Keratinocyte (primary cell): ENCODE measurements at regions not wholly inside any gene's neighbourhood (a gene's known extent, or its start where the extent isn't known, plus 50 kb on each side); places are given as distances from the start of the nearest gene placed in this dataset.

Experiments
- EZH2 ChIP-seq: IDR thresholded peaks from one replicate; pipeline ENCODE4 v1.6.1; 2012; ENCODE audit warnings: inconsistent platforms, mild to moderate bottlenecking, low read length, moderate library complexity
- TF ChIP-seq, protein P1 (sequence below), 3 experiments: IDR thresholded peaks in 1 of 3; conservative IDR thresholded peaks in 1 of 3; optimal IDR thresholded peaks in 1 of 3; 2 replicates in 2 of 3; 3 replicates in 1 of 3; pipeline versions ENCODE3 to v1.5.1; 2011; ENCODE audit warnings: low read length in 3 of 3, mild to moderate bottlenecking in 3 of 3, moderate library complexity in 2 of 3, control low read depth in 1 of 3, inconsistent platforms in 1 of 3; ENCODE audit not compliant: insufficient read depth in 2 of 3; ENCODE audit errors: extremely low read depth in 1 of 3

DNA sequence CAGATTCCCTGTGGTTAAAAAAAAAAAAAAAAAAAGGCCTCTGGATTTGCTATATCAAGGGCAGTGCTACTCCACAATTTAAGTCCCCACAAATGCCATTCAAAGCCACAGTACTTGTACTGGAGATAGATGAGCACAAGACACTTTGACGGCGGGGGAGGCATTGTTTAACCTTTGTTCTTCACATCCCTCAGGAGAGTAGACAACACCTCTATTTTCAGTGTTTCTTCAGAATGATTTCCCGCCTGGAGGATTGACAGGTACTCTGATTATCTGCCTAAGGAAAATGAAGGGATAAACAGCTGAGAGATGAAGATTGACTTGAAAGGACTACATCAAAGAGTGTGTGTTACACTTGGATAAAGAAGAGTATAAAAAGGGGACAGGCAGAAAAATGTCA, 58.7 kb downstream of the OTOL1 start:
- TF ChIP-seq, protein P1, sequence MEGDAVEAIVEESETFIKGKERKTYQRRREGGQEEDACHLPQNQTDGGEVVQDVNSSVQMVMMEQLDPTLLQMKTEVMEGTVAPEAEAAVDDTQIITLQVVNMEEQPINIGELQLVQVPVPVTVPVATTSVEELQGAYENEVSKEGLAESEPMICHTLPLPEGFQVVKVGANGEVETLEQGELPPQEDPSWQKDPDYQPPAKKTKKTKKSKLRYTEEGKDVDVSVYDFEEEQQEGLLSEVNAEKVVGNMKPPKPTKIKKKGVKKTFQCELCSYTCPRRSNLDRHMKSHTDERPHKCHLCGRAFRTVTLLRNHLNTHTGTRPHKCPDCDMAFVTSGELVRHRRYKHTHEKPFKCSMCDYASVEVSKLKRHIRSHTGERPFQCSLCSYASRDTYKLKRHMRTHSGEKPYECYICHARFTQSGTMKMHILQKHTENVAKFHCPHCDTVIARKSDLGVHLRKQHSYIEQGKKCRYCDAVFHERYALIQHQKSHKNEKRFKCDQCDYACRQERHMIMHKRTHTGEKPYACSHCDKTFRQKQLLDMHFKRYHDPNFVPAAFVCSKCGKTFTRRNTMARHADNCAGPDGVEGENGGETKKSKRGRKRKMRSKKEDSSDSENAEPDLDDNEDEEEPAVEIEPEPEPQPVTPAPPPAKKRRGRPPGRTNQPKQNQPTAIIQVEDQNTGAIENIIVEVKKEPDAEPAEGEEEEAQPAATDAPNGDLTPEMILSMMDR (optimal IDR thresholded peaks at IDR 0.05 in 1 of 3, IDR thresholded peaks at IDR 0.05 in 1 of 3, conservative IDR thresholded peaks at IDR 0.05 in 1 of 3; ENCODE audit: extremely low read depth in 1 of 3, insufficient read depth in 2 of 3, low read length in 3 of 3), result no peak
- TF ChIP-seq EZH2, result no peak
